ENCODE measurements at regions not wholly inside any gene's neighbourhood (a gene's known extent, or its start where the extent isn't known, plus 50 kb on each side); places are given as distances from the start of the nearest gene placed in this dataset.
"Not testable (repeated sequence)": the region's sequence is repeated elsewhere in the genome, so short reads cannot be mapped to it uniquely, and the experiment has no call there.

DNA sequence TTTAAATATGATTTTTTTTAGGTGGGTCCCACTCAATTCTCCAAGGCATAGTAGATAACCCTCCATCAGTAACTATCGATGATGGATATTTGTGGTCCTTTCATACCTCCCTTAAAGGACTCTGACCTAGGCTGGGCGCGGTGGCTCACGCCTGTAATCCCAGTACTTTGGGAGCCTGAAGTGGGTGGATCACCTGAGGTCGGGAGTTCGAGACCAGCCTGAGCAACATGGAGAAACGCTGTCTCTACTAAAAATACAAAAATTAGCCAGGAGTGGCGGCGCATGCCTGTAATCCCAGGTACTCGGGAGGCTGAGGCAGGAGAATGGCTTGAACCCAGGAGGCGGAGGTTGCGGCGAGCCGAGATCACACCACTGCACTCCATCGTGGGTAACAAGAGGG lies 54.8 kb upstream of the MRTFB start:
- not testable (repeated sequence) for DNase-seq (ENCODE audit: low spot score); ATAC-seq; H3K36me3 Mint-ChIP-seq; H3K4me3 Mint-ChIP-seq; H3K4me1 Mint-ChIP-seq (ENCODE audit: low read depth in 2 of 2); H3K27ac Mint-ChIP-seq; H3K9me3 Mint-ChIP-seq
- peaks cover 6 to 13% of the 10 kb centered on the region in 2 donors for H3K27me3 Mint-ChIP-seq

DNA sequence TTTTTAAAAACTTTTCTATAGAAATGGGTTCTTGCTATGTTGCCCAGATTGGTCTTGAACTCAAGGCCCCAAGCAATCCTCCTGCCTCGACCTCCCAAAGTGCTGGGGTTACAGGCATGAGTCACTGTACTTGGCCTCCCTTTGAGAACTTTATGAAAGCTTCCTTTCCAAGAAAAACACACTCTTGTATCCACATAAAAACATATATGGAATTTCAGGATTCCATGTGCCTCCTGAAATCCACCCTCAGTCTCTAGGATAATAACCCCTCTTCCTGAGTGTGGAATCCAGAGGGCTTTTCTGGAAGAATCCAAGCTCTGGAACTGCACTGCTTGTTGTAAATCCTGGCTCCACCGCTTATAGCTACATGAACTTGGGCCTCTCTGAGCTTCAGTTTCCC lies 53.2 kb upstream of the MRTFB start:
- Mint-ChIP-seq H3K4me3 (no peak overlapping the region), H3K27me3 (peaks cover 6 to 10% of the 10 kb centered on the region in 2 donors), H3K27ac (no peak overlapping the region), H3K36me3 (no peaks in the 10 kb centered on the region), H3K4me1 (ENCODE audit: low read depth in 2 of 2) (no peaks in the 10 kb centered on the region), H3K9me3 (no peaks in the 10 kb centered on the region)
- ATAC-seq: no peak
- DNase-seq (ENCODE audit: low spot score): no peak

- Mint-ChIP-seq H3K27me3 (peaks cover 7 to 8% of the 10 kb centered on the region in 2 donors), H3K36me3 (no peaks in the 10 kb centered on the region), H3K27ac (no peak overlapping the region), H3K4me3 (no peak overlapping the region), H3K4me1 (ENCODE audit: low read depth in 2 of 2) (no peaks in the 10 kb centered on the region), H3K9me3 (no peaks in the 10 kb centered on the region)
- no peak for ATAC-seq
- DNase-seq (ENCODE audit: low spot score): no peak
Measured at GRCh38 chr16:14018851-14019250, 52.3 kb upstream of the MRTFB start.

GRCh38 chr16:14020141-14020540 lies 51.0 kb upstream of the MRTFB start:
- H3K4me1 Mint-ChIP-seq (ENCODE audit: low read depth in 2 of 2): no peaks in the 10 kb centered on the region
- DNase-seq (ENCODE audit: low spot score) (no peak), ATAC-seq (no peak)
- no peak overlapping the region for H3K27ac Mint-ChIP-seq
- H3K9me3 Mint-ChIP-seq: no peaks in the 10 kb centered on the region
- peaks cover 9 to 11% of the 10 kb centered on the region in 2 donors for H3K27me3 Mint-ChIP-seq
- H3K4me3 Mint-ChIP-seq: no peak overlapping the region
- no peaks in the 10 kb centered on the region for H3K36me3 Mint-ChIP-seq

All from natural killer cell treated with Interleukin-12 subunit alpha and Interleukin-12 subunit beta and Interleukin-15 and Interleukin-18, amount 100 ng/mL, for 72 hours (primary cell).